GM18519 (cell line): ENCODE measurements at regions not wholly inside any gene's neighbourhood (a gene's known extent, or its start where the extent isn't known, plus 50 kb on each side); places are given as distances from the start of the nearest gene placed in this dataset.

Experiments used
- ATAC-seq: cut with Tn5 transposase; IDR thresholded peaks from one replicate; pipeline ENCODE4 v1.9.1; 2021; ENCODE audit warnings: mild to moderate bottlenecking, moderate library complexity; ENCODE audit not compliant: unreplicated experiment, low FRiP score

- ATAC-seq = no peak
These were observed 69.8 kb upstream of the SLC7A11 start for GRCh38 chr4:138311771-138312535.

GRCh38 chr4:138310991-138311390 is 68.8 kb upstream of the SLC7A11 start:
- ATAC-seq = no peak

DNA sequence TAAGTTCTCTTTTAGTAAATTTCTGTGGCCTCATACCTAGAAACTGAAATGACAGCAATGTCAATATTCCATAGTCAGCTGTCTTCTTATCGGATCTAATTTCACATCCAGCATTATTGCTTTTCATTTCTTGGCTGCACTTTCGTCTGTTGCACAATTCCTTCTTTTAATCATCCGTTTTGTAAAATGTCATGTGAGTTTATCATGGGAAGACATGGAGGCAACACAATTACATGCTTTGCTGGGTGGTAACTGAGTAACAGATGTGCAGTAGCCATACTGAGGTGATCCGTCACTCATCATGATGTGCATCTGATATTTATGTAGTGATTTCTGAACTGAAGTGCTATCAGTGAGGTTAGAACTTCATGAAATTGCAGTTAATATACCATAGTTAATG is 68.3 kb upstream of the SLC7A11 start:
- no peak for ATAC-seq

DNA sequence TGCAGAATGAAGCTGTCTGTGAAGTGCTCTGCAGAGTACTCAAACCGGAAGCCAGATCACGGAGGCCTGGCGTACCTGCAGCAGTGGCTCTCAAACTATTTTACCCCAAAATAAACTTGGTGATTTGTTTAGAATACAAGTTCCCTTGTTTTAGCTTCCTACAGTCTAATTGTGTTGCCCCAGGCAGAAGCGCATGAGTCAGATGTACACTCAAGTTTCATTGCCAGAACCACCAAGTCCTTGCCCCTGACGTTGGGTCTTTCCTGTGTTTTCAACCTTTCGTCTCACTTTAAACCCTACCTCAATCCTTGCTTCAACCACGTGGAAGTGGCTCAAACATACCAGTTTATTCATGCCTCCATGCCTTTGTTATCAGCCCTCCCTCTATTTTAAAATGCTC is 66.2 kb upstream of the SLC7A11 start:
- no peak for ATAC-seq

GRCh38 chr4:138307319-138307718 is 65.2 kb upstream of the SLC7A11 start:
- ATAC-seq = no peak

- no peak for ATAC-seq
These were observed 62.9 kb upstream of the SLC7A11 start for GRCh38 chr4:138305050-138305449.

GRCh38 chr4:138301536-138301935 is 59.4 kb upstream of the SLC7A11 start:
- ATAC-seq = no peak

GRCh38 chr4:138300616-138301015 is 58.5 kb upstream of the SLC7A11 start:
- no peak for ATAC-seq

GRCh38 chr4:138299881-138300280 is 57.7 kb upstream of the SLC7A11 start:
- no peak for ATAC-seq

- ATAC-seq = no peak
These were observed 56.7 kb upstream of the SLC7A11 start for GRCh38 chr4:138298866-138299265.

DNA sequence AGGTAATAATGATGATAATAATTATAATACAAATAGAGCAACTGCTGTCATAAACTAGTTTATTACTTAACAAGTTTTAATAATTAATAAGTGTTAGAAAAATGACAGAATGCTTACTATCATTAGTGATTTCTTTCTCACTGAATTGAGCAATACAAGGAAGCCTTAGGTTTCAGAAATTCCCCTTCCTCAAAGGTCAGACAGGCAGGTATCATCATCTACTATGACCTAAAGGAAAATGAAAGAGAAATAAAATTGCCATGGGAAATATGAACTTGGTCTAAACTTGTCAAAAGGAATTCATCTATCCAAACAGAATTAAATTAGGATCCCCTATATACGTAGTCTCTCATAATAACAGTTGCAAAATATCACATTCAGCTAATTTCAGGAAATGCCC is 56.3 kb upstream of the SLC7A11 start:
- ATAC-seq = no peak

- no peak for ATAC-seq
These were observed 55.7 kb upstream of the SLC7A11 start for GRCh38 chr4:138297743-138298405.

GRCh38 chr4:138292321-138292720 is 50.2 kb upstream of the SLC7A11 start:
- ATAC-seq = no peak
